ENCODE measurements at regions not wholly inside any gene's neighbourhood (a gene's known extent, or its start where the extent isn't known, plus 50 kb on each side); places are given as distances from the start of the nearest gene placed in this dataset.

DNA sequence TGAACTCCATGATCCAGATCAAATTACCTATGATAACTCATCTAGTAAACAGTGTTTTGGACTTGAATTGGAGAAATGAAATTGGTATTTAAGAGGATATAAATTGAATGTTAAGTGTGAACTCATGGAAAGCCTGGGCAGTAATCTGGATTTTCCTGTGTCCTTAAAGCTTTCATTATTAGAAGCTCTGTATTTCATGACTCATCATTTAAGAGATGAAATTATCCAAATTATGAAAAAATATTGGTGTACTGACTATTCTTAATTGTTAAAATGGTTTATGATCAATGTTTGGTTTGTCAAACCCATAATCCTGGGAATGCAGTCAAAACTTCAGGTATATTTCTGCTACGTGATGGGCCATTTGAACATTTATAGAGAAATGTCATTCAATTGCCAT, 332.2 kb upstream of the ST6GAL2 start:
- no peak for DNase-seq (ENCODE audit: low read depth)

DNA sequence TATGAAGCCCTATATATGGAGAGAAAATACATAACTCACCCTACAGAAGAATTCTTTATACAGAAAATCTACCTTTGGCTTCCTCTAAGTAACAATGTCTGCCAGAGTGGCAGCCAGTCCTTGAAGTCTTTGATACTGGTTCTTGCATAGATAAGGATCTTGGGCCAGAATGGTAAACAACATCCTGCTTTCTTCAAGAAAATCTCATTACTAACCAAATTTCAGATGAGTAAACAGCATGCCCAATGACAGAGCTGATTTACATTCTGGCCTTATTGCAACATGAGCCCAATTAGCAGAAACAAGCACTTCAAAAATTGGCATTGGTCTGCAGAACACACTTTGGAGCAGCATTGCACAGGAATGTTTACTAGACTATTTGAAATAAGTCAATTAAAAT, 336.5 kb upstream of the ST6GAL2 start:
- no peak for DNase-seq (ENCODE audit: low read depth)

DNA sequence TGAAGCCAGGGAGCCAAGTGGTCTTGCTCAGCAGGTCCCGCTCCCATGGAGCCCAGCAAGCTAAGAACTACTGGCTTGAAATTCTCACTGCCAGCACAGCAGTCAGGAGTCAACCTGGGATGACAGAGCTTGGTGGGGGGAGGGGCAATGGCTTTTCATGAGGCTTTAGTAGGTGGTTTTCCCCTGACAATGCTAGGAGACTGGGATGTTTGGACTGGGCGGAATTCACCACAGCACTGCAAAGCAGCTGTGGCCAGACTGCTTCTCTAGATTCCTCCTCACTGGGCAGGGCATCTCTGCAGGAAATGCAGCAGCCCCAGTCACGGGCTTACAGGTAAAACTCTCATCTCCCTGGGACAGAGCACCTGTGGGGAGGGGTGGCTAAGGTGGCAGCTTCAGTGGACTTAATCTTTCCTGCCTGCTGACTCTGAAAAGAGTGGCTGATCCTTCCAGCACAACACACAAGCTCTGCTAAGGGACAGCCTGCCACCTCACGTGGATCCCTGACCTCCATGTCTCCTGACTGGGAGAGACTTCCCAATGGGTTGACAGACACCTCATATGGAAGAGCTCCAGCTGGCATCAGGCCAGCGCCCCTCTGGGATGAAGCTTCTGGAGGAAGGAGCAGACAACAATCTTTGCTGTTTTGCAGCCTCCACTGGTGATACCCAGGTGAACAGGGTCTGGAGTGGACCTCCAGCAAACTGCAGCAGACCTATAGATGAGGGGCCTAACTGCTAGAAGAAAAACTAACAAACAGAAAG, 349.7 kb upstream of the ST6GAL2 start:
- no peak for DNase-seq (ENCODE audit: low read depth)

DNA sequence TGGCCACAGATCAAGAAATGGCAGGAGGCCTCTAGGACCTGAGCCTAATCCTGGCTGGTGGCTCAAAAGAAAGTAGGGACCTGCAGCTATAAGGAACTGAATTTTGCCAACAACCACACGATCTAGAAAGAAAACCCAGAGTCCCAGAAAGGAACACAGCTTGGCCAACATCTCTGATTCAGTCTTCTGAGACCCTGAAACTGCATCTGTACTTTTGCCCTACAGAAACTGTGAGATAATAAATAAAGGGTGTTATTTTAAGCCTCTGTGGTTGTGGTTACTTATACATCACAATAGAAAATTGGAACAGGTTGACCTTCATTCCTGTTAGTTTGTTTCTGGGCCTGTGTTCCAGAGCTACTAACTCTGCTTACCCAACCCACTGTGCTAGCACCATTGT, 356.8 kb upstream of the ST6GAL2 start:
- no peak for DNase-seq (ENCODE audit: low read depth)

DNA sequence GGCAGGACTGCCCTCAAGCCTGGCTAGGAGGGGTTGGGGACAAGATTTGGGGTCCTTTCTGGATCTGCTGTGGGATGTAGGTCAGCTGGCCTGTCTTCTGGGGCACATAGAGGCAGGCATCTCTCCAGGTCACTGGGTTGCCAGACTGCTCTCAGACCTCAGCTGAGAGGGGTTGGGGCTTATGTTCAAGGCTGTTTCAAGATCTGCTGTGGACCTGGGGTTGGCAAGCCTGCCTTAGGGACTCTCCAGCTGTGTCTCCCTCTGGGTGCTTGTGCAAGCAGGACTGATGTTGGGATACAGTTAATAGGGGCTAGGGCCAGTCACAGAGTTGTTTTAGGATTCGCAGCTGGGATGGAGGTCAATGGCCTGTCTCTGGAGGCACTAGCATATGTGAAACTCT, 363.0 kb upstream of the ST6GAL2 start:
- DNase-seq (ENCODE audit: low read depth), result no peak

DNA sequence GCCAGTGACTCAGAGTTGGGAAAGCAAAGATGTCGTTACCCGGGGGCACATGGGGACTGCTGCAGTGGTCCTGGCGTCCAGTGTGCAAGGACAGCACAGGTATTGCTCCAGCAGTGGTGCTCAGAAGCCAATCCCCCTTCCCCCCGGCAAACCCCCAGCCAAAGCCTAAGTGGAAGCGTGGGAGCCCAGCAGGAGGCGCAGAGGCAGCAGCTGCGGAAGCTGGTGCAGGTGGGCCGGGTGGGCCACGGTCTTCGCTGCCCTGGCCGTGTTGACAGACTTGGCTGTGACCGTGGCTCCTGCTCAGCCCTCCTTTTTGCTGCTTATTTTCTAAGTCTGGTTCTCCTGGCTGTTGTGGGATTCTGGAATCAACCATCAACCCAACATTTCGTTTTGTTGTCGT, 369.8 kb upstream of the ST6GAL2 start:
- no peak for DNase-seq (ENCODE audit: low read depth)

DNA sequence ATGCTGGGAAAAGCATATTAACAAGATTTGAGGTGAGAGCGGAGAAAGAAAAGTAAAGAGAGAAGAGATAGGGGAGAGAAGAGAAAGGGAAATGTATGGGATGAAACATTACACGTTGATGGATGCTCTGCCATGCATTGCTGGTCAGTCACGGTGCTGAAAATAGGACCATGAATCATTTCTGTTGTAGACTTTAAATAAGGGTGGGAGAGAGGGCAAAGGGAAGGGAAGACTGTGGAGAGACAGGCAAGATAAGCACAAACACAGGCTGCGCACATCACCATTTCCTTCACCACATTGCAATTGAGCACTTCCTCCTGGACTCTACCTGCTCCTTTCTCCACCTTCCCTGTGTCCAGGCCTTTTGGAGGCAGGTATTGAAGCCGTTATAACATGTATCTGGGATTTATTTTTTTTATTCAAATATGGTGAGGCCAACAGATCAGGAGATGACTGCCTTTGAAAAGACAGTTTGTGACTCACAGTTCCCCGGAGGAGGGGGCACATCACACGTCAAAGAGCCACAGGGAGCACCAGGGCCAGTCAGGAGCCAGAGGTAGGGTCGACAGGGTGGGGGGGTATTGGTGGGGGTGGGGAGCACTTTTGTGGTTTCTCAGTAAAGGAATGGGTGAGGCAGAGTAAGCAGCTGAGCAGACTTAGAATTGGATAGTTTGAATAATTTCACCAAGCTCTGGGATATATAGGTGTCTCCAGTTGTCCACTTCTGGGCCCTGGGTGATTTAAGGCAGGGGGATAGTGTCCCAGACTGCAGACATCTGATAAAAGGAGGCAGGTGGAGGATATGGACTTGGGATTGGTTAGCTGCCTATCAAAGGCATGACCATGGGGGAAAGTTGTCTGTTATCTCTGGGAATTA, 372.8 kb upstream of the ST6GAL2 start:
- DNase-seq (ENCODE audit: low read depth), result no peak

DNA sequence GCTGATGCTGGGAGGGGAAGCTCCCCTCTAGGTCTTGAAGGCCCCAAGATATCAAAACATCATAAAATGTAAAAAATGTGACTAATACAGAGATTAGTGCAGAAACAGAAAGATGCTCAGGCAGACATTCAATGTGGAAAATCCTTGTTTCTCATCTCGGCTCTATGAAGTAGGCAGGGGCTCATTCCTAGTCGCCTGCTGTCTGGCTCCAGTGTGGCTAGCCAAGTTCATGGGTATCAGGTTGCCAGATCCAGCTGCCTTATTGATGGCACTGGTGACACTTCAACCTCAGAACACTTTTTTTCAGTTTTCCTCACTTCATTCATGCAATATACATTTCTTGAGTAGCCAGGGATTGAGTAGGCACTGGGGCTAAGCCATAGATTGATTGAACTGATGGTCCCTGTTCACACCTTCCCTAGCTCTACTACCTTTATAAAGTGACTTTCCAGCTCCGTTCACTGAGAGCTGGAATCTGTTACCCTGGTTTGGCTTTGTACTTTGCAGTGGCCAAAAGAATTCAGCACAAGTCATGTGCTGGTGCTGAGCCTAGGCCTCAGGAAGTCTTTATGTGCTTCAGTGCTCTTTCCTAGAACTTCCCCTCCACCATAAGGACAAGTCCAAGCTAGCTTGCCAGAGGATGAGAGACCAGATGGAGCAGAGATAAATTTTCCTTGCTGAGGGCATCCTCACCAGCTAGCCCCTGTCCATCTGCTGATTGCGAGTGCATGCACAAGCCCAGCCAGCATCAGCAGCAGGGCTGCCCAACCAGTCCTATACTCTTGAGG, 373.6 kb upstream of the ST6GAL2 start:
- DNase-seq (ENCODE audit: low read depth), result no peak

DNA sequence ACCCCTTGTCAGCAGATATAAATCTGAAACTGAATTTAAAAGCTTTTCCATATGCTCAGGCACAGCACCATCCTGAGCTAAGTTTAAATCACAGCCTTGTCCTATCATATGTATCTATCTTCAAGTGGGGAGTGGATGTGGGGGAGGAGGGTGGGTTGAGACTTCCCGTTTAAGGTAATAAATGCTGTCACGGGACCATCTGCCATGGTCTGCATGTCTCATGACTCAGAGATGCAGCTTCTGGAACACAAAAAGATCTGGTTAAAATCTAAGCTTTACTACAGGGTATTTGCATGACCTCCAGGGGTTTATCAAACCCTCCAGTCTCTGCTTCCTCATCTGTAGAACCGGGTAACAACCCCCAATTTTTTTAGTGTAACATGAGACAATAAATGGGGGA, 377.7 kb upstream of the ST6GAL2 start:
- no peak for DNase-seq (ENCODE audit: low read depth)

DNA sequence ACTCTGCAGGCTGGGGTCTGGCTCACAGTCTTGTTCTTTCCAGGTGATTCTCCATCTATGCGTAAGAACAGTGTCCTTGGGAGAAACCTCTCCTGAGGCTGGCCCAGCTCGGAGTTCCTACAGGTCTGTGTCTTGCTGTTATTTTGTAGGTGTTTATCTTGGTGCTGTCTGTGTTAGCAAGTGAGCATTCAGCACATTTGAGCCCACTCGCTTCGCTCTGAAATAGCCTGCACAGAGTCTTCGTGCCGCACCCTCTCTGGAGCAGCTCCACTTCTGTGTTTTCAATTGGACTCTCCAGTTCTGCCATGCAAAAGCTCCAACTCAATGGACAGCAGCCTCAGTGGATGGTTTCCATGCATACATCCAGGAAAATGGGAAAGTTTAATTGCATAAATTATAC, 378.2 kb upstream of the ST6GAL2 start:
- DNase-seq (ENCODE audit: low read depth), result no peak

DNA sequence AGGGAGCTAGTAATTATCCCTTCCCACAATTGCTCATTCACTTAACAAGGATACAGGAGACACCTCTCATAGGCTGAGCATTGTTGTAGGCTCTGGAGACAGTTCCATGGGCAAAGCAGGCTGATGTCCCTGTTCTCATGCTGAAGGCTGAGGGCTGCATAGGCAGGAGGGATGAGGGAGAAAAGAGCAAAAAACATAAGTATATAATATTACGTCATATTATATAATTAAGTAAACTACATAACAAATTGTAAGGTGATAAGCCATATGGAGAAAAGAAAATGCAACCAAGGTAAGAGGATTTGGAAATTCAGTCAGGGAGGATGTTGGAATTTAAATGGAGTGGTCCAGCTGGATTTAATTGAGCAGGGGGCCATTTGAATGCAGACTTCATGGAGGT, 380.6 kb upstream of the ST6GAL2 start:
- no peak for DNase-seq (ENCODE audit: low read depth)

DNA sequence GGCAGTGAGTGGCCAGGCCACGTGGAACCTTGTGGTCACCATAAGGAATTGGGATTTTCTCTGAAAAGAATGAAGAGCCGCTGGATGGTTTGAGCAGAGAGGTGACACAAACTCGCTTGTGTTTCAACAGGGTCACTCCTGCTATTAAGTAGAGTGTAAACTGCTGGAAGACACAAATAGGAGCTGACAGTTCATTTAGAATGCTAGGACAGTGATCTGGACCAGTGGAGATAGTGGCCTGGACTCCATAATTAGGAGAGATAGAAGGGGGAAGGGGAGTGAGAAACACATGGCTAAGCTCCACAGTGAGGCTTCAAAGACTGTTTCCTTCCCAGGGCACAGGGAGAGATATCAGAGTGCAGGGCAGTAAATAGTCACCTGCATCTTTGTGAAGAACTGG, 381.1 kb upstream of the ST6GAL2 start:
- DNase-seq (ENCODE audit: low read depth), result no peak

DNA sequence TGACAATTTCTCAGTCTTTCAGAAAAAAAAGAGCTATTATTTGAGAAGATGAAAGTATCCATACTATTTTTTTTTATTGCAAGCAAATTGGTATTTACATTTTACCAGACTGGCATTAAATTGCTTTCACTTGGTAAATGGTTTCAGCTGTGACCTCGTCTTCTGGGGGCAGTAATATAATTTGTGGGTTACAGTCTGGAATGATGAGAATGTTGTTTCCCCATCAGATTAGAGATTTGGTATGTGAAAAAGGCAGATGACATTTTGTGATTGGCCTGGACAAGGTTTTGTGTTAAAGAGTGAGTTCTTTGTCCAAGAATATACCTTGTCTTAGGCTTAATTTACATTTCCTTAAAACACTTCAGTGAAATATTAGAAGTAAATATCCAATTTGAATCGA, 390.1 kb upstream of the ST6GAL2 start:
- no peak for DNase-seq (ENCODE audit: low read depth)

DNA sequence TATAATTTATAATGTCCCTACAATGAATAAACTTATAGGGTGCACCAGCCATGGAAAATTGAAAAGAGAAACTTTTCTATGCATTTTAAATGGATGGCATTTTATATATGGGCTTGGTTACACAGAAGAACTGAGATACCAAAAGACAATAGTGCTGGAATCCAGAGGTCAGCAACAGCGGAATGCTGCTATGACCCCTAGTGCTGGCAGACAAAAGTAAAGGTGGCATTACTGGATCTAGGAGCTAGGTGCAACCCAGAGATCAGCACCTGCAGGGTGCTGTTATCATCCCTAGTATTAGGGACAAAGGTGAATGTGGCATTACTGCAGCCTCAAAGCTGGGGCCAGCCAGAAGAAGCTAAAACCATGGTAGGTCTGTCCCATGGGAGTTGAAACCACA, 392.7 kb upstream of the ST6GAL2 start:
- no peak for DNase-seq (ENCODE audit: low read depth)

DNA sequence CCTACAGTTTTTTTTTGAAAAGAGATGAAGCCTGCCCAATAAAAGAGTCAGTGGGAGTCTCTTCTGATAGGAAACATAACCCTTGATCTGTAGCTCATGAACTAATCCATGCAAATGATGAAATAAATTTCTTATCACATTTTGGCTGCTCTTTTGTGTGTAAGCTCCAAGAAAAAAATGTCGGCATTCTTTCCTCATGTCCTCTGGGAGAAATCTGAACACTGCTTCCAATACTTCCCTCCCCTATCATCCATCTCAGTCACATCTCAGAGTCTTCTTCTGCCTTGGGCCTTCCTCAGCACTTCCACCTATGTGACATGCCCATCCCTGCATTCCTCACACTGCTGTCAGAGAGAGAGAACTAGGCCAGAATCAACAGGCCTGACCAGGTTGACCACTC, 395.7 kb upstream of the ST6GAL2 start:
- no peak for DNase-seq (ENCODE audit: low read depth)

DNA sequence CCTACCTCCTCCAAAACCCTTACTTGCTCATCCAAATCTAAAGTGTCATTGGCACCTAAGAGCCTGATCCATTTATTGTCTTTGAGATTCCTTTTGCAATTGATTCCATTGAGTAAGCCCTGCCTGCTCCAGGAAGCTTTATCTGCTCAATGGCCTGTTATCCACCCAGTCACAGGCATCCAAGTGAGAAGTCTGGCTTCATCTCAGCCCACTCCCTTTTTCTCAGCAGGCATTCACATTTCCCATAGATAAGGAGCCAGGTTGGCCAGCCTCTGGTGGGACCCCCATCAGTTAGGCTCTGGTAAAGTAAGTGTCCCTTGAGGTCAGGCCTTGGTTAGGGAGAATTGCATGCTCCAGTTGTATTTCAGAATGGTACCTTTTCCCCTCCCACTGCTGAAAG, 396.2 kb upstream of the ST6GAL2 start:
- DNase-seq (ENCODE audit: low read depth), result no peak

DNA sequence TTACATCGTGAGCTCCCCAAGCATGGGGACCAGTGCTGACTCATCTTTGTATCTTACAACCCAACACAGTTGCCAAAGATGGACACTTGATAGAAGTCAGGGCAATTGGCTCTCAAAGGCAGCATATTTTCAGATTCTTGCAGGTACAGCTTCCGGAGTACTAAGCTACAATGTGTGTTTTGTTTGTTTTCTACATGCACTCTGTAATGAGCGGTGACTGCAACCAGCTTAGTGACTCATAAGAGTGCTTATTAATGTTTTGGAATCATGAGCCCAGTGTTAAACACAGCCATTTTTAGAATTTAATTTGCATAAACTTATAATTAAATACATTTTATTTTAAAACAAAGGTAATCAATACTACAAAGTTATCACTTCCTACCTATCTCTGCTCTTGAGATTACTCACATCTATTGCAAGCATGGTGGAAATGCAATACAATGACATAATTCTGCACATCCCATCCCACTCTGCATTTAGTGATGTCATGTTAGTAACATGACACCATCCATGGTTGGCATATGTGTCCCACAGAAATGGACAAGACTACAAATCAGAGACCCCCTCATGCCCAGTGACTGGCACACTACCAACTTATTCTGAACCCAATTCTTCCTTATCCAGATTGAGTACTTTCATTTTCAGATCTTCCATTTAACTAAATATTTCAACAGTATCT, 399.8 kb upstream of the ST6GAL2 start:
- no peak for DNase-seq (ENCODE audit: low read depth)

DNA sequence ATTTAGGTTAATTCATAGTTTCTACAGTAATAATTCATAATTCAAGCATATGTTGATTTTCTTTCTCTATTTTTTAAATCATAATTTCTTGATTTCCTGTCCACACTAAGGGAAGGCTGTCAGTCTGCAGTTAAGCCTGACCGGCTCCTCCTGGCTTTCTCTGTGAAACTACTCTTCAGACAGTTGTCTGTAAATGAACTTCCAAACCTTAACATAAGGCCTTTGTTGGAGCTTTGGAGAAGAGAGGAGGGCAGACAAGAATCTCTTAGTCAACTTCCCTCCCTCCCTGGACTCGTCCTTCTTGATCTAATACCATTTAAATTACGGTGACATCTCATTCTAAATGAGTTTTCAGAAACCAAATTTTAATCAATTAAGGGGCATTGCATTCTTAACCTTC, 404.1 kb upstream of the ST6GAL2 start:
- no peak for DNase-seq (ENCODE audit: low read depth)

DNA sequence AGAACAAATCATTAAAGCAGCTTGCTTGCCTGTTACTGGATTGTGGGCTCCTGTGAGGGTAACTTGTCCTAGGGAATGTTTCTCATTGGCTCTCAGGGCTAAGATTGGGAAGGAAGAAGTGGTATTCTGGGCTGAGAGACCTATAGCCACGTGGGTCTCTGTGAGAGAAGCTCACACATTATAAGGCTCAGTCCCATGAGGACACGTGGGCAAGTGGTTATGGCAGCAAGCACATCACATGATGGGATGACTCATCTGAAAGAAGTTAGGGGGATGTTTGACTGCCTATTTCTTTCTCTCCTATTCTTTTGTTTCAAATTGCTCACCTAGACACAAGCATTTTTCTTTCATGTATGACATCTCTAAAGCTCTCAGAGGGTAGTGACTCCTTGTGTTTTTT, 418.0 kb upstream of the ST6GAL2 start:
- no peak for DNase-seq (ENCODE audit: low read depth)

DNA sequence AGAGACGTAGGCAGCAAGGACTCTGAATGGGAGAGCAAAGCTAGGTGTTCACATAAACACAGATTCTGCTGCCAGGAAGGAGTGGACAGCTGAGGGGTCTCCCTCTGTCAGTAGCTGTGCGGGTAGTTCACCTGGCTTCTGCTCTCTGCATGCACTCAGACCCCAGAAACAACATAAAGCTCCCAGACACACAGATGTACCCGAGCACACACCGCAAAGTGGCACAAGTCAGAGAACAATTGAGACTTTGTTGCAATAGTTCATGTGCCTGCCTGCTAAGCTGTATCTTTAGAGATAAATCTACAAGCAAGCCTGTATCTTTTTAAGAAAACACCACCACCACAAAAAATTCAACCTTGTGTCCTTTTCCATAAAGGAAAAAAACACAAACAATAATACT, 420.0 kb upstream of the ST6GAL2 start:
- no peak for DNase-seq (ENCODE audit: low read depth)

DNA sequence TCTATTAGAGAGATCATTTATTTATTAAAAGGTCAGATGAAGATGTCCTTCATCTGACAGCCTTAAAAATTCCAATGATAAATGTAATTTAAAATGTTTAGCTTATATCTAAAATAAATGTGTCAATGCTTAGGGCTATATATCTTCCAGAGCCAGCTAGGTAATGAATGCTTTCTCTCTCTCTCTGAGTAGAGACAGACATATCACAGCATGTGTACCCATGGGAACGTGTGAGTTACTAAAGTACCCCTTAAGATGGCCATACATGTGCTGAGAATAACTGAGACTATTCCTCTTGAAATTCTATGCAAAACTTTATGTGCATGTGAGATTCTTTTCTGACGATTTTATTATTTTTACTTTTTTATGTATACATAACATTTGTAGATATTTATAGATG, 420.9 kb upstream of the ST6GAL2 start:
- no peak for DNase-seq (ENCODE audit: low read depth)

DNA sequence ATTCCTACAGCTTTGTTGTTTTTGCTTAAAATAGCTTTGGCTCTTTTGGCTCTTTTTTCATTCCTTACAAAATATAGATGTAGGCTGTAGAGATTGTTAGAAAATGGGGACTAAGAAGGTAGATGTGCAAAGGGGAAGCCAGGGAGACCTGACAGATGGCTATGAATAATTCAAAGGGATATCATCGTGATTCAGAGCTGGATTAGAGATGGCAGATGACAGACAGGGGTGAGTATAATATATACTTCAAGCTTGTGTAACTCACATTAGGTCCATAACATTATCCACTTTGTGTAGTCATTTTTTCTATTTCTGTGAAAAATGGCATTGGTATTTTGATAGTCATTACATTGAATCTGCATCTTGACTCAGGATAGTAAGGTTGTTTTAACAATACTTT, 422.9 kb upstream of the ST6GAL2 start:
- DNase-seq (ENCODE audit: low read depth), result no peak
